GM06990 (cell line): ENCODE measurements at regions not wholly inside any gene's neighbourhood (a gene's known extent, or its start where the extent isn't known, plus 50 kb on each side); places are given as distances from the start of the nearest gene placed in this dataset.

Experiments used
- DNase-seq: peaks from one replicate; pipeline ENCODE4 v3.0.0-alpha.2; 2011; ENCODE audit not compliant: insufficient read length; ENCODE audit errors: extremely low read depth
- H3K27me3 ChIP-seq: replicated peaks from 2 replicates; pipeline ENCODE4 v1.6.0; 2011; ENCODE audit warnings: low read length; ENCODE audit not compliant: control insufficient read depth, insufficient read depth
- H3K36me3 ChIP-seq: 2 replicates; pipeline ENCODE4 v1.5.1; 2011; ENCODE audit warnings: low read length; ENCODE audit not compliant: control insufficient read depth, insufficient read depth
- H3K4me3 ChIP-seq: replicated peaks from 2 replicates; pipeline ENCODE4 v1.5.1; 2011; ENCODE audit warnings: low read depth, mild to moderate bottlenecking, control low read depth, low read length
- CTCF ChIP-seq: IDR thresholded peaks from 2 replicates; pipeline ENCODE4 v1.5.1; 2011; ENCODE audit warnings: low read length, control low read depth, mild to moderate bottlenecking, inconsistent platforms; ENCODE audit not compliant: insufficient read depth, poor library complexity, severe bottlenecking

GRCh38 chr6:56775498-56776166 is 132.9 kb upstream of the DST start:
- no peak for TF ChIP-seq CTCF
- DNase-seq = no peak

GRCh38 chr6:56772737-56773184 is 130.1 kb upstream of the DST start:
- DNase-seq = no peak
- no peaks in the 10 kb centered on the region for H3K27me3 ChIP-seq
- TF ChIP-seq CTCF = no peak
- H3K4me3 ChIP-seq = no peak overlapping the region
- H3K36me3 ChIP-seq = no peaks in the 10 kb centered on the region

More at GRCh38 chr6:56775498-56776166, 132.9 kb upstream of the DST start:
- H3K4me3 ChIP-seq = no peak overlapping the region
- no peaks in the 10 kb centered on the region for H3K27me3 ChIP-seq
- no peaks in the 10 kb centered on the region for H3K36me3 ChIP-seq

GRCh38 chr6:56771929-56772607 is 129.4 kb upstream of the DST start:
- no peak overlapping the region for H3K4me3 ChIP-seq
- no peaks in the 10 kb centered on the region for H3K27me3 ChIP-seq
- DNase-seq = no peak
- H3K36me3 ChIP-seq = no peaks in the 10 kb centered on the region
- no peak for TF ChIP-seq CTCF

GRCh38 chr6:56771189-56771588 is 128.5 kb upstream of the DST start:
- no peaks in the 10 kb centered on the region for H3K36me3 ChIP-seq
- H3K27me3 ChIP-seq = no peaks in the 10 kb centered on the region
- H3K4me3 ChIP-seq = no peak overlapping the region
- DNase-seq = no peak
- no peak for TF ChIP-seq CTCF

- H3K27me3 ChIP-seq = no peaks in the 10 kb centered on the region
- no peak for TF ChIP-seq CTCF
- H3K36me3 ChIP-seq = no peaks in the 10 kb centered on the region
- no peak overlapping the region for H3K4me3 ChIP-seq
- DNase-seq = no peak
Measured at GRCh38 chr6:56770011-56770520, 127.4 kb upstream of the DST start.
